H9 (cell line): ENCODE measurements at regions not wholly inside any gene's neighbourhood (a gene's known extent, or its start where the extent isn't known, plus 50 kb on each side); places are given as distances from the start of the nearest gene placed in this dataset.

Experiments
- DNase-seq: peaks from one replicate; pipeline ENCODE4 v3.0.0-alpha.2; 2017
- H2AFZ ChIP-seq: one replicate; pipeline ENCODE4 v1.6.1; 2013; ENCODE audit warnings: mild to moderate bottlenecking, low read length, control low read depth, moderate library complexity
- H2AK5ac ChIP-seq: 2 replicates; pipeline ENCODE4 v1.6.1; 2013; ENCODE audit warnings: low read length, control low read depth, mixed read lengths; ENCODE audit not compliant: insufficient read length
- H2BK120ac ChIP-seq: one replicate; pipeline ENCODE4 v1.6.1; 2013; ENCODE audit warnings: low read depth, mild to moderate bottlenecking, low read length, control low read depth, inconsistent platforms; ENCODE audit not compliant: poor library complexity, severe bottlenecking
- H2BK12ac ChIP-seq: 2 replicates; pipeline ENCODE4 v1.6.1; 2013; ENCODE audit warnings: low read length, control low read depth, mixed read lengths, low read depth; ENCODE audit not compliant: insufficient read length
- H2BK15ac ChIP-seq: 2 replicates; pipeline ENCODE4 v1.6.1; 2013; ENCODE audit warnings: low read depth, low read length, control low read depth
- H2BK20ac ChIP-seq: one replicate; pipeline ENCODE4 v1.6.1; 2013; ENCODE audit warnings: low read depth, mild to moderate bottlenecking, low read length, control low read depth, inconsistent platforms; ENCODE audit not compliant: poor library complexity, severe bottlenecking
- H2BK5ac ChIP-seq: 2 replicates; pipeline ENCODE4 v1.6.1; 2013; ENCODE audit warnings: low read length, control low read depth, mixed read lengths; ENCODE audit not compliant: insufficient read length
- H3K14ac ChIP-seq: 2 replicates; pipeline ENCODE4 v1.6.1; 2013; ENCODE audit warnings: low read length, control low read depth; ENCODE audit not compliant: insufficient read depth
- H3K18ac ChIP-seq: 2 replicates; pipeline ENCODE4 v1.6.1; 2013; ENCODE audit warnings: low read depth, mild to moderate bottlenecking, mixed read lengths, low read length, control low read depth; ENCODE audit not compliant: insufficient read length
- H3K23ac ChIP-seq: 2 replicates; pipeline ENCODE4 v1.6.1; 2013; ENCODE audit warnings: low read length, control low read depth, mixed read lengths, low read depth; ENCODE audit not compliant: insufficient read length
- H3K23me2 ChIP-seq: 2 replicates; pipeline ENCODE4 v1.6.1; 2013; ENCODE audit warnings: low read depth, mild to moderate bottlenecking, mixed read lengths, low read length, control low read depth; ENCODE audit not compliant: insufficient read length, poor library complexity, severe bottlenecking
- H3K27ac ChIP-seq: 2 replicates; pipeline ENCODE4 v1.5.1; 2013; ENCODE audit warnings: low read length, control low read depth, mixed read lengths, low read depth; ENCODE audit not compliant: insufficient read length
- H3K27me3 ChIP-seq: 2 replicates; pipeline ENCODE4 v1.6.1; 2013; ENCODE audit warnings: low read length, control low read depth, inconsistent platforms; ENCODE audit not compliant: insufficient read depth
- H3K4ac ChIP-seq: 2 replicates; pipeline ENCODE4 v1.6.1; 2013; ENCODE audit warnings: low read depth, mild to moderate bottlenecking, control low read depth, inconsistent platforms, low read length, moderate library complexity
- H3K4me1 ChIP-seq: 2 replicates; pipeline ENCODE4 v1.6.1; 2013; ENCODE audit warnings: low read length, control low read depth, inconsistent platforms; ENCODE audit not compliant: insufficient read depth
- H3K4me2 ChIP-seq: 2 replicates; pipeline ENCODE4 v1.6.1; 2013; ENCODE audit warnings: low read length, control low read depth, mixed read lengths; ENCODE audit not compliant: insufficient read length, insufficient read depth
- H3K56ac ChIP-seq: 2 replicates; pipeline ENCODE4 v1.6.1; 2013; ENCODE audit warnings: low read depth, mild to moderate bottlenecking, mixed read lengths, low read length, control low read depth; ENCODE audit not compliant: insufficient read length
- H3K79me1 ChIP-seq: 2 replicates; pipeline ENCODE4 v1.6.1; 2013; ENCODE audit warnings: low read depth, mild to moderate bottlenecking, moderate library complexity, low read length, control low read depth, inconsistent platforms; ENCODE audit not compliant: insufficient read depth, poor library complexity, severe bottlenecking
- H3K79me2 ChIP-seq: 2 replicates; pipeline ENCODE4 v1.6.1; 2013; ENCODE audit warnings: low read length, control low read depth, inconsistent platforms; ENCODE audit not compliant: insufficient read depth
- H3K9ac ChIP-seq: 2 replicates; pipeline ENCODE4 v1.6.1; 2013; ENCODE audit warnings: low read length, control low read depth, mixed read lengths; ENCODE audit not compliant: insufficient read length; ENCODE audit errors: extremely low read depth
- H3K9me3 ChIP-seq: one replicate; pipeline ENCODE4 v1.6.1; 2013; ENCODE audit warnings: low read depth, low read length, inconsistent platforms; ENCODE audit not compliant: control insufficient read depth
- H3T11ph ChIP-seq: one replicate; pipeline ENCODE4 v1.6.1; 2013; ENCODE audit warnings: mild to moderate bottlenecking, low read length, control low read depth, inconsistent platforms
- H4K20me1 ChIP-seq: one replicate; pipeline ENCODE4 v1.6.1; 2013; ENCODE audit not compliant: control insufficient read depth, insufficient read length, insufficient read depth
- H4K5ac ChIP-seq: 2 replicates; pipeline ENCODE4 v1.6.1; 2013; ENCODE audit warnings: low read depth, mild to moderate bottlenecking, mixed read lengths, low read length, control low read depth; ENCODE audit not compliant: insufficient read length
- H4K8ac ChIP-seq: replicated peaks from 2 replicates; pipeline ENCODE4 v1.6.1; 2013; ENCODE audit warnings: low read length, control low read depth, mixed read lengths, low read depth; ENCODE audit not compliant: insufficient read length
- H4K91ac ChIP-seq: 2 replicates; pipeline ENCODE4 v1.6.1; 2013; ENCODE audit warnings: low read depth, mild to moderate bottlenecking, moderate library complexity, mixed read lengths, low read length, control low read depth; ENCODE audit not compliant: insufficient read length
- H3K27ac Mint-ChIP-seq, 3 experiments: 2 replicates in 2 of 3; 3 replicates in 1 of 3; pipeline ENCODE4 v1.8.0; 2020 to 2021; ENCODE audit warnings: mixed read lengths in 3 of 3, mild to moderate bottlenecking in 1 of 3, moderate library complexity in 1 of 3
- H3K27me3 Mint-ChIP-seq: 2 replicates; pipeline ENCODE4 v1.8.0; 2021; ENCODE audit warnings: low read depth, mild to moderate bottlenecking, moderate library complexity, mixed read lengths
- H3K36me3 Mint-ChIP-seq, 3 experiments: 2 replicates in 2 of 3; 3 replicates in 1 of 3; pipeline ENCODE4 v1.8.0; 2020 to 2021; ENCODE audit warnings: low read depth in 3 of 3, mixed read lengths in 3 of 3; ENCODE audit not compliant: insufficient read depth in 1 of 3
- H3K4me1 Mint-ChIP-seq, 2 experiments: 2 replicates each; pipeline ENCODE4 v1.8.0; 2020; ENCODE audit warnings: mixed read lengths in 2 of 2
- H3K4me3 Mint-ChIP-seq, 2 experiments: 2 replicates in 1 of 2; 3 replicates in 1 of 2; pipeline ENCODE4 v1.8.0; 2020 to 2021; ENCODE audit warnings: mild to moderate bottlenecking in 2 of 2, mixed read lengths in 2 of 2, moderate library complexity in 1 of 2
- H3K9me3 Mint-ChIP-seq, 2 experiments: 2 replicates in 1 of 2; 3 replicates in 1 of 2; pipeline ENCODE4 v1.8.0; 2020; ENCODE audit warnings: mild to moderate bottlenecking in 2 of 2, mixed read lengths in 2 of 2, moderate library complexity in 1 of 2
- whole genome bisulfite sequencing: extraction: QIAGEN DNeasy Blood & Tissue Kit; methylation state at CpG from one replicate; pipeline ENCODE4 v1.1.7; 2013; ENCODE audit warnings: missing lambda C conversion rate, low lambda C conversion rate, mixed read lengths; ENCODE audit not compliant: insufficient read length; ENCODE audit errors: extremely low coverage; 5-methylcytosine and 5-hydroxymethylcytosine counted together
- TF ChIP-seq, protein P1 (sequence below): fragments of 200-600 bp; sonication (generic); conservative IDR thresholded peaks from 3 replicates; pipeline ENCODE4 v1.8.0; 2021; ENCODE audit warnings: antibody characterized with exemption, mild to moderate bottlenecking

DNA sequence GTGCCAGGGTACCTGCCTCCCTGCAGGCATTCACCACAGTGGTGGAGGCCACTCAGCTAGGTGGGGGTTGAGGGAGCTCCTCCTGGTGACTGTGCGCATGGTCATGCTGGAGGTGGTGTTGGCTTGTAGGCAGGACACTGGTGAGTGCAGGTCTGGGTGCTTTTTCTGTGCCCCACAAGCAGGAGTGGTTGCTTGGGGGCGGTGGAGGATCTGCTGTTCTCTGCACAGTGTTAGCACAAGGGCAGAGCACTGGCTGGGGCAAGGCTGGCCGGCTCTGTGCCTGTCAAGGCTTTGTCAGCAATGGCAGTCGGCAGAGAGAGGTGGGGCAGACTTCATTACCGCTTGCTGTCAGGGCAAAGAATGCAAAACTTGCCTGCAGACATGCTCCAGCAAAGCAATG lies 632.1 kb upstream of the ID4 start:
- no peak overlapping the region for H3K4ac ChIP-seq
- H2AFZ ChIP-seq, result no peak overlapping the region
- no peaks in the 10 kb centered on the region for H3K79me2 ChIP-seq
- H3K9ac ChIP-seq, result no peak overlapping the region
- H4K91ac ChIP-seq, result no peak overlapping the region
- no peak overlapping the region for H2BK15ac ChIP-seq
- H2BK12ac ChIP-seq, result no peak overlapping the region
- H3K79me1 ChIP-seq, result no peaks in the 10 kb centered on the region
- H3K23me2 ChIP-seq, result no peaks in the 10 kb centered on the region
- no peak overlapping the region for H3K56ac ChIP-seq
- no CpG with 5 or more reads among the region's 5 CpGs for WGBS
- Mint-ChIP-seq H3K27ac (no peak overlapping the region), H3K4me1 (no peaks in the 10 kb centered on the region), H3K36me3 (peaks cover 7 to 16% (median 7%) of the 10 kb centered on the region in 3 experiments), H3K27me3 (no peaks in the 10 kb centered on the region), H3K9me3 (peaks cover 21 to 26% of the 10 kb centered on the region in 2 experiments), H3K4me3 (no peak overlapping the region)
- no peak overlapping the region for H2BK20ac ChIP-seq
- H2AK5ac ChIP-seq, result no peak overlapping the region
- H4K20me1 ChIP-seq, result no peaks in the 10 kb centered on the region
- TF ChIP-seq, protein P1, sequence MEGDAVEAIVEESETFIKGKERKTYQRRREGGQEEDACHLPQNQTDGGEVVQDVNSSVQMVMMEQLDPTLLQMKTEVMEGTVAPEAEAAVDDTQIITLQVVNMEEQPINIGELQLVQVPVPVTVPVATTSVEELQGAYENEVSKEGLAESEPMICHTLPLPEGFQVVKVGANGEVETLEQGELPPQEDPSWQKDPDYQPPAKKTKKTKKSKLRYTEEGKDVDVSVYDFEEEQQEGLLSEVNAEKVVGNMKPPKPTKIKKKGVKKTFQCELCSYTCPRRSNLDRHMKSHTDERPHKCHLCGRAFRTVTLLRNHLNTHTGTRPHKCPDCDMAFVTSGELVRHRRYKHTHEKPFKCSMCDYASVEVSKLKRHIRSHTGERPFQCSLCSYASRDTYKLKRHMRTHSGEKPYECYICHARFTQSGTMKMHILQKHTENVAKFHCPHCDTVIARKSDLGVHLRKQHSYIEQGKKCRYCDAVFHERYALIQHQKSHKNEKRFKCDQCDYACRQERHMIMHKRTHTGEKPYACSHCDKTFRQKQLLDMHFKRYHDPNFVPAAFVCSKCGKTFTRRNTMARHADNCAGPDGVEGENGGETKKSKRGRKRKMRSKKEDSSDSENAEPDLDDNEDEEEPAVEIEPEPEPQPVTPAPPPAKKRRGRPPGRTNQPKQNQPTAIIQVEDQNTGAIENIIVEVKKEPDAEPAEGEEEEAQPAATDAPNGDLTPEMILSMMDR, result no peak
- H2BK120ac ChIP-seq, result no peak overlapping the region
- H4K8ac ChIP-seq, result no peak overlapping the region
- no peak overlapping the region for H4K5ac ChIP-seq
- no peaks in the 10 kb centered on the region for H3K4me1 ChIP-seq
- no peak overlapping the region for H3T11ph ChIP-seq
- no peaks in the 10 kb centered on the region for H3K27me3 ChIP-seq
- no peak overlapping the region for H3K27ac ChIP-seq
- H3K9me3 ChIP-seq, result no peaks in the 10 kb centered on the region
- DNase-seq, result no peak
- no peak overlapping the region; the same call in 1 of the 2 replicates for H3K14ac ChIP-seq
- no peak overlapping the region for H3K23ac ChIP-seq
- H3K4me2 ChIP-seq, result no peak overlapping the region
- no peak overlapping the region for H3K18ac ChIP-seq
- H2BK5ac ChIP-seq, result no peak overlapping the region
